HepG2 (cell line): ENCODE measurements at regions not wholly inside any gene's neighbourhood (a gene's known extent, or its start where the extent isn't known, plus 50 kb on each side); places are given as distances from the start of the nearest gene placed in this dataset.

Experiments used
- ATAC-seq: fragments of 200-7000 bp; cut with Tn5 transposase; 3 replicates; pipeline ENCODE4 v1.9.1; 2020; ENCODE audit warnings: mild to moderate bottlenecking, moderate library complexity
- BruUV-seq: library from RNA; stranded (reverse); fragments of 400-500 nt; replicated peaks from 2 replicates; lab custom pipeline; 2021; lab: Mats Ljungman, UMichigan
- CTCF ChIA-PET: fragments of 300-600 bp; formaldehyde crosslinking; extraction: SDS; loops from one replicate; lab custom pipeline; 2021; ENCODE audit warnings: low total read pairs, inconsistent platforms, low intra/inter-chr PET ratio; lab: Yijun Ruan, JAX
- POLR2A ChIA-PET: fragments of 350-600 bp; sonication (Branson Sonifier 250); formaldehyde crosslinking; loops from one replicate; lab custom pipeline; 2020; ENCODE audit warnings: antibody characterized with exemption, inconsistent platforms; lab: Yijun Ruan, JAX
- DNase-seq: peaks from one replicate; pipeline ENCODE4 v3.0.0-alpha.2; 2015; ENCODE audit warnings: low spot score
- FAIRE-seq: peaks from 3 replicates; lab custom pipeline; 2011; peaks lifted over from hg19 to GRCh38; lab: Jason Lieb, UNC
- H2AFZ ChIP-seq: one replicate; pipeline ENCODE4 v1.6.1; 2011; ENCODE audit warnings: low read length, inconsistent platforms
- H3K27ac ChIP-seq: fragments of 300-600 bp; 3 replicates; pipeline ENCODE4 v1.8.0; 2011; ENCODE audit warnings: mixed run types, mild to moderate bottlenecking, mixed read lengths, low read length, inconsistent platforms; ENCODE audit not compliant: insufficient read depth; ENCODE audit errors: extremely low read length
- H3K27me3 ChIP-seq, 2 experiments: fragments of 200-600 bp in 1 of 2; 2 replicates in 1 of 2; 3 replicates in 1 of 2; pipeline versions ENCODE4 v1.6.0 to v1.8.0; 2011; ENCODE audit warnings: low read length in 2 of 2, mild to moderate bottlenecking in 2 of 2, moderate library complexity in 2 of 2, inconsistent platforms in 1 of 2; ENCODE audit not compliant: insufficient read depth in 2 of 2, control insufficient read depth in 1 of 2
- H3K36me3 ChIP-seq, 2 experiments: fragments of 200-600 bp in 1 of 2; replicated peaks in 1 of 2; 2 replicates in 1 of 2; 3 replicates in 1 of 2; pipeline versions ENCODE4 v1.5.1 to v1.8.0; 2011; ENCODE audit warnings: low read length in 2 of 2, inconsistent platforms in 1 of 2; ENCODE audit not compliant: insufficient read depth in 2 of 2, control insufficient read depth in 1 of 2
- H3K4me1 ChIP-seq: 2 replicates; pipeline ENCODE4 v1.5.1; 2012; ENCODE audit warnings: low read length, inconsistent platforms; ENCODE audit not compliant: insufficient read depth
- H3K4me2 ChIP-seq: 2 replicates; pipeline ENCODE4 v1.6.0; 2011; ENCODE audit warnings: low read depth, low read length, inconsistent platforms
- H3K4me3 ChIP-seq, 3 experiments: fragments of 200-600 bp in 1 of 3; sonication (generic), shearing (Covaris generic) in 1 of 3; replicated peaks in 1 of 3; 2 replicates each; pipeline ENCODE4 v1.5.1; 2011 to 2016; ENCODE audit warnings: low read length in 3 of 3, inconsistent platforms in 2 of 3, low read depth in 2 of 3, mild to moderate bottlenecking in 2 of 3, control low read depth in 1 of 3, mixed read lengths in 1 of 3; ENCODE audit not compliant: insufficient read depth in 1 of 3
- H3K79me2 ChIP-seq: one replicate; pipeline ENCODE4 v1.6.1; 2011; ENCODE audit warnings: low read length, inconsistent platforms; ENCODE audit not compliant: insufficient read depth
- H3K9ac ChIP-seq: 2 replicates; pipeline ENCODE4 v1.6.0; 2011; ENCODE audit warnings: mild to moderate bottlenecking, low read depth, low read length, inconsistent platforms; ENCODE audit not compliant: insufficient read depth
- H3K9me3 ChIP-seq: 2 replicates; pipeline ENCODE4 v1.5.1; 2012; ENCODE audit warnings: mild to moderate bottlenecking, low read length
- H4K20me1 ChIP-seq: 2 replicates; pipeline ENCODE4 v1.6.0; 2011; ENCODE audit warnings: inconsistent platforms, mild to moderate bottlenecking, low read length, moderate library complexity; ENCODE audit not compliant: insufficient read depth
- AFF4 ChIP-seq: sonication (generic); formaldehyde crosslinking; IDR thresholded peaks from 2 replicates; pipeline ENCODE4 v1.4.0; 2020; ENCODE audit warnings: missing genetic modification reagents
- DMTF1 ChIP-seq: sonication (generic); formaldehyde crosslinking; IDR thresholded peaks from 2 replicates; pipeline ENCODE4 v1.4.0; 2020; ENCODE audit warnings: mild to moderate bottlenecking, missing genetic modification reagents
- GATA4 ChIP-seq: sonication (generic); IDR thresholded peaks from 2 replicates; pipeline ENCODE4 v1.6.1; 2016; ENCODE audit warnings: antibody characterized with exemption, low read depth, borderline replicate concordance
- IKZF4 ChIP-seq: sonication (generic); formaldehyde crosslinking; IDR thresholded peaks from 2 replicates; pipeline ENCODE4 v1.5.1; 2020; ENCODE audit warnings: borderline replicate concordance, mild to moderate bottlenecking, low read depth, missing genetic modification reagents; ENCODE audit errors: not compliant biosample characterization
- MBD4 ChIP-seq: IDR thresholded peaks from 2 replicates; pipeline ENCODE4 v1.6.1; 2012; ENCODE audit warnings: low read length, inconsistent platforms, borderline replicate concordance
- MIER3 ChIP-seq: IDR thresholded peaks from 2 replicates; pipeline ENCODE4 v1.6.1; 2016; ENCODE audit warnings: missing compliant biosample characterization, borderline replicate concordance
- PBX2 ChIP-seq: IDR thresholded peaks from 2 replicates; pipeline ENCODE4 v1.6.1; 2016; ENCODE audit warnings: control low read depth
- SNAPC2 ChIP-seq: sonication (generic); formaldehyde crosslinking; IDR thresholded peaks from 2 replicates; pipeline ENCODE4 v1.8.1; 2022; ENCODE audit warnings: mild to moderate bottlenecking, missing genetic modification reagents
- SRF ChIP-seq: IDR thresholded peaks from 2 replicates; pipeline ENCODE4 v1.6.1; 2011; ENCODE audit warnings: mild to moderate bottlenecking, low read depth, low read length, moderate library complexity
- ZFP82 ChIP-seq: sonication (generic); formaldehyde crosslinking; IDR thresholded peaks from 2 replicates; pipeline ENCODE4 v1.5.1; 2020; ENCODE audit warnings: mild to moderate bottlenecking, missing genetic modification reagents, borderline replicate concordance
- ZNF282 ChIP-seq: fragments of 450-650 bp; IDR thresholded peaks from 2 replicates; pipeline ENCODE4 v1.6.1; 2018; ENCODE audit not compliant: partially characterized antibody
- ZNF569 ChIP-seq: sonication (generic); formaldehyde crosslinking; IDR thresholded peaks from 2 replicates; pipeline ENCODE4 v1.5.0; 2020; ENCODE audit warnings: mild to moderate bottlenecking, missing genetic modification reagents, moderate library complexity, borderline replicate concordance
- ZNF577 ChIP-seq: sonication (generic); formaldehyde crosslinking; IDR thresholded peaks from 2 replicates; pipeline ENCODE4 v1.4.0; 2020; ENCODE audit warnings: mild to moderate bottlenecking, low read depth, missing genetic modification reagents, borderline replicate concordance
- ZNF891 ChIP-seq: sonication (generic); formaldehyde crosslinking; IDR thresholded peaks from 2 replicates; pipeline ENCODE4 v1.5.0; 2020; ENCODE audit warnings: mild to moderate bottlenecking, missing genetic modification reagents
- in situ Hi-C: cut with HindIII; loops from 2 replicates; pipeline ENCODE4 v1.10.0; 2017; ENCODE audit warnings: low pct_unique_long_range_greater_than_20kb; ENCODE audit not compliant: extremely low pct_ligation_motif_present
- intact Hi-C: fragments of 100-400 bp; cut with micrococcal nuclease; formaldehyde crosslinking; loops from one replicate; pipeline ENCODE4 v1.10.0; 2022; ENCODE audit not compliant: unreplicated experiment

- Histone ChIP-seq H3K36me3 (no peaks in the 10 kb centered on the region), H3K9ac (no peak overlapping the region), H3K27me3 (peaks cover 0 to 13% of the 10 kb centered on the region in 2 experiments; a peak in 2 of 5 replicates), H3K79me2 (no peaks in the 10 kb centered on the region), H4K20me1 (no peaks in the 10 kb centered on the region), H2AFZ (no peak overlapping the region), H3K27ac (no peak overlapping the region), H3K9me3 (no peaks in the 10 kb centered on the region), H3K4me2 (no peak overlapping the region), H3K4me1 (no peaks in the 10 kb centered on the region), H3K4me3 (no peak overlapping the region)
- in situ Hi-C loops (no loop called here), intact Hi-C loops (no loop called here)
- DNase-seq (no peak), FAIRE-seq (no peak), ATAC-seq (no peak)
- TF ChIP-seq SNAPC2 (CRISPR knock-in tag) (no peak), IKZF4 (CRISPR knock-in tag) (no peak), GATA4 (no peak), ZNF891 (CRISPR knock-in tag) (no peak), ZNF577 (CRISPR knock-in tag) (no peak), ZNF569 (CRISPR knock-in tag) (no peak), AFF4 (CRISPR knock-in tag) (no peak), ZNF282 (no peak), ZFP82 (CRISPR knock-in tag) (no peak), MBD4 (no peak), PBX2 (CRISPR knock-in tag) (no peak), SRF (no peak), MIER3 (CRISPR knock-in tag) (no peak), DMTF1 (CRISPR knock-in tag) (no peak)
- BruUV-seq, result no TSS peak
- ChIA-PET POLR2A (no interaction called here), CTCF (no interaction called here)
These were observed 577.4 kb downstream of the ZEB2 start for GRCh38 chr2:143942486-143942885.
